A549 (cell line): ENCODE measurements at regions not wholly inside any gene's neighbourhood (a gene's known extent, or its start where the extent isn't known, plus 50 kb on each side); places are given as distances from the start of the nearest gene placed in this dataset.

Source experiments
- ATAC-seq, 2 experiments: fragments of 200-7000 bp in 1 of 2; fragments of >200 bp in 1 of 2; cut with Nextera tagmentation in 1 of 2; cut with Tn5 transposase in 1 of 2; 3 replicates each; pipeline versions ENCODE4 v1.8.0 to v1.9.1; 2018 to 2020; ENCODE audit warnings: mild to moderate bottlenecking in 1 of 2, moderate library complexity in 1 of 2
- CTCF ChIA-PET: fragments of 300-600 bp; sonication (Branson Sonifier 250); formaldehyde crosslinking; extraction: SDS; loops from one replicate; lab custom pipeline; 2021; ENCODE audit warnings: antibody characterized with exemption, inconsistent platforms; lab: Yijun Ruan, JAX
- POLR2A ChIA-PET: fragments of 350-600 bp; formaldehyde crosslinking; extraction: SDS; loops from one replicate; lab custom pipeline; 2021; ENCODE audit warnings: antibody characterized with exemption, inconsistent platforms; lab: Yijun Ruan, JAX
- DNase-seq, 2 experiments: peaks; one replicate each; pipeline versions ENCODE4 v3.0.0 to v3.0.0-alpha.2; 2011 to 2016; ENCODE audit warnings: low read depth in 1 of 2, low spot score in 1 of 2
- FAIRE-seq: peaks from 2 replicates; lab custom pipeline; 2011; peaks lifted over from hg19 to GRCh38; lab: Jason Lieb, UNC
- H3K27ac ChIP-seq, 2 experiments: fragments of >200 bp; sonication (Bioruptor Twin); formaldehyde crosslinking; 3 replicates each; pipeline ENCODE4 v1.5.1; 2016 to 2017
- H3K4me1 ChIP-seq: fragments of >200 bp; sonication (Bioruptor Twin); formaldehyde crosslinking; 3 replicates; pipeline ENCODE4 v1.6.1; 2016
- H3K4me2 ChIP-seq: fragments of >200 bp; sonication (Bioruptor Twin); formaldehyde crosslinking; 3 replicates; pipeline ENCODE4 v1.6.1; 2016
- H3K4me3 ChIP-seq: fragments of >200 bp; sonication (Bioruptor Twin); formaldehyde crosslinking; 3 replicates; pipeline ENCODE4 v1.5.1; 2016
- H3K9me3 ChIP-seq: fragments of >200 bp; sonication (Bioruptor Twin); formaldehyde crosslinking; 3 replicates; pipeline ENCODE4 v1.6.1; 2016
- BHLHE40 ChIP-seq: IDR thresholded peaks from 2 replicates; pipeline ENCODE4 v1.6.1; 2012; ENCODE audit warnings: low read depth, low read length, inconsistent platforms
- CEBPB ChIP-seq, 2 experiments: fragments of >200 bp in 1 of 2; sonication (Bioruptor Twin) in 1 of 2; formaldehyde crosslinking in 1 of 2; IDR thresholded peaks; 2 replicates each; pipeline ENCODE4 v1.6.1; 2012 to 2016
- EHF ChIP-seq: fragments of 250-450 bp; sonication (Bioruptor Pico); IDR thresholded peaks from 2 replicates; pipeline ENCODE4 v1.5.0; 2020; ENCODE audit warnings: mild to moderate bottlenecking
- ELK1 ChIP-seq: fragments of 150-350 bp; IDR thresholded peaks from 2 replicates; pipeline ENCODE4 v1.6.1; 2014; ENCODE audit warnings: low read depth, mild to moderate bottlenecking, low read length
- EP300 ChIP-seq, 2 experiments: fragments of >200 bp; sonication (Bioruptor Twin); formaldehyde crosslinking; IDR thresholded peaks; 2 replicates in 1 of 2; 3 replicates in 1 of 2; pipeline ENCODE4 v1.6.1; 2016 to 2017
- FOSB ChIP-seq: fragments of 250-450 bp; sonication (Bioruptor Pico); IDR thresholded peaks from 2 replicates; pipeline ENCODE4 v1.5.0; 2020; ENCODE audit warnings: mild to moderate bottlenecking, moderate library complexity
- FOSL2 ChIP-seq, 2 experiments: fragments of 450-650 bp in 1 of 2; fragments of >200 bp in 1 of 2; sonication (Bioruptor Twin) in 1 of 2; formaldehyde crosslinking; IDR thresholded peaks; 2 replicates each; pipeline versions ENCODE4 v1.5.0 to v1.6.1; 2016 to 2020; ENCODE audit warnings: mild to moderate bottlenecking in 1 of 2, moderate library complexity in 1 of 2
- HDAC2 ChIP-seq: fragments of 200-600 bp; sonication (generic); IDR thresholded peaks from 2 replicates; pipeline ENCODE4 v1.6.1; 2016
- HEYL ChIP-seq: fragments of 250-450 bp; sonication (Bioruptor Pico); IDR thresholded peaks from 2 replicates; pipeline ENCODE4 v1.8.0; 2021; ENCODE audit warnings: mild to moderate bottlenecking, moderate library complexity
- HOXB5 ChIP-seq: fragments of 250-450 bp; sonication (Bioruptor Pico); IDR thresholded peaks from 2 replicates; pipeline ENCODE4 v1.5.0; 2020; ENCODE audit warnings: mild to moderate bottlenecking, moderate library complexity
- MAFK ChIP-seq: fragments of 450-650 bp; IDR thresholded peaks from 2 replicates; pipeline ENCODE4 v1.6.1; 2014; ENCODE audit not compliant: partially characterized antibody
- MYC ChIP-seq: IDR thresholded peaks from 2 replicates; pipeline ENCODE4 v1.6.1; 2012; ENCODE audit warnings: mild to moderate bottlenecking, inconsistent platforms, low read length, improper control_type of control experiment, borderline replicate concordance
- NPAS2 ChIP-seq: fragments of 250-450 bp; sonication (Bioruptor Pico); IDR thresholded peaks from 2 replicates; pipeline ENCODE4 v1.8.0; 2022; ENCODE audit warnings: mild to moderate bottlenecking, moderate library complexity, borderline replicate concordance
- NR3C1 ChIP-seq: fragments of >200 bp; sonication (Bioruptor Twin); formaldehyde crosslinking; IDR thresholded peaks from 3 replicates; pipeline ENCODE4 v1.6.1; 2017
- PHF8 ChIP-seq: fragments of 200-600 bp; sonication (generic); IDR thresholded peaks from 2 replicates; pipeline ENCODE4 v1.6.1; 2016; ENCODE audit warnings: low read depth, mild to moderate bottlenecking, antibody characterized with exemption, moderate library complexity, borderline replicate concordance
- POLR2A ChIP-seq: IDR thresholded peaks from 2 replicates; pipeline ENCODE4 v1.6.1; 2012; ENCODE audit warnings: mild to moderate bottlenecking, low read length
- RAD21 ChIP-seq, 2 experiments: fragments of >200 bp in 1 of 2; sonication (Bioruptor Twin) in 1 of 2; formaldehyde crosslinking in 1 of 2; IDR thresholded peaks in 1 of 2; conservative IDR thresholded peaks in 1 of 2; 2 replicates in 1 of 2; 3 replicates in 1 of 2; pipeline ENCODE4 v1.6.1; 2012 to 2018; ENCODE audit warnings: inconsistent platforms in 1 of 2
- RARB ChIP-seq: fragments of 250-450 bp; sonication (Bioruptor Pico); IDR thresholded peaks from 2 replicates; pipeline ENCODE4 v1.8.0; 2021; ENCODE audit warnings: mild to moderate bottlenecking, moderate library complexity
- RCOR1 ChIP-seq: fragments of 150-350 bp; IDR thresholded peaks from 2 replicates; pipeline ENCODE4 v1.6.1; 2014; ENCODE audit warnings: antibody characterized with exemption, low read length, low read depth
- SMC3 ChIP-seq: fragments of >200 bp; sonication (Bioruptor Twin); formaldehyde crosslinking; IDR thresholded peaks from 3 replicates; pipeline ENCODE4 v1.6.1; 2018; ENCODE audit warnings: inconsistent platforms
- TFCP2L1 ChIP-seq: fragments of 250-450 bp; sonication (Bioruptor Pico); IDR thresholded peaks from 2 replicates; pipeline ENCODE4 v1.5.0; 2021; ENCODE audit warnings: mild to moderate bottlenecking
- USF2 ChIP-seq: fragments of 450-650 bp; IDR thresholded peaks from 2 replicates; pipeline ENCODE4 v1.6.1; 2014; ENCODE audit warnings: antibody characterized with exemption
- ZFP36 ChIP-seq: fragments of 450-650 bp; IDR thresholded peaks from 2 replicates; pipeline ENCODE4 v1.6.1; 2014; ENCODE audit warnings: borderline replicate concordance; ENCODE audit not compliant: partially characterized antibody
- WGBS: methylation state at CpG from one replicate; pipeline ENCODE4 v1.1.6; 2017; ENCODE audit errors: missing lambda C conversion rate; 5-methylcytosine and 5-hydroxymethylcytosine counted together

DNA sequence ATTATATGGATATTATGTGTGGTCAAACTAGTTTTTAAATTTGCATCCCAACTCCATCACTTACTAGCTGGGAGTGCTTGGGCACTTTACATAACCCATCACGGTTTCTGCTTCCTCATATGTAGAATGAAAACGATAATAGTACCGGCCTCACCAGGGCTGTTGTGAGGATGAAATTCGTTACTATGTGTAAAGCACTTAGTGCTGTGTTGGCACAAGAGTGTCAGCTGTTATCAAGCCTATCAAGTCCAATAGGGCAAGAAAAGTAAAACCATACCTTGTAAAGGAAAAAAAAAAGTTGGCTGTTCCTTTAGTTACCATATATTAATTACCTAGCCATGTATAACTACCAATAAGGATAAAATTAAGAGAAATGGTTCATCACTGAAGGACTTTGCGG lies 65.4 kb downstream of the TET3 start:
- FAIRE-seq = no peak

GRCh38 chr2:74051504-74051903 lies 66.8 kb downstream of the TET3 start:
- ATAC-seq = no peak
- Histone ChIP-seq H3K27ac (no peak overlapping the region), H3K4me2 (no peak overlapping the region), H3K9me3 (no peaks in the 10 kb centered on the region), H3K4me1 (no peaks in the 10 kb centered on the region)
- ChIA-PET POLR2A (interaction anchor here (0.6 kb wide), 1 partner anchor 33 kb away, joined by 3 read pairs; no protein-coding TSS in a partner anchor), CTCF (interaction anchor here (0.9 to 1.4 kb wide), 2 partner anchors 48 to 69 kb away, joined by 3 to 4 read pairs; no protein-coding TSS in a partner anchor)
- DNase-seq = no peak
- 97% methylated on average over 1 of the region's 1 CpG for WGBS
- no peak for FAIRE-seq
- TF ChIP-seq ZFP36 (no peak), ELK1 (no peak), MYC (no peak), HOXB5 (no peak), NPAS2 (no peak), RCOR1 (no peak), PHF8 (no peak), EHF (no peak), BHLHE40 (no peak), TFCP2L1 (CRISPR knock-in tag) (no peak), FOSL2 (IDR thresholded peaks at IDR 0.05) (no peak), FOSL2 (CRISPR knock-in tag; IDR thresholded peaks at IDR 0.05) (no peak), CEBPB (IDR thresholded peaks at IDR 0.05) (no peak), NR3C1 (no peak), HDAC2 (no peak), HEYL (CRISPR knock-in tag) (no peak), FOSB (no peak), USF2 (no peak)
- TF ChIP-seq, all 56 proteins: peak for 0
- H3K4me3 ChIP-seq = no peak overlapping the region

More for the DNA sequence above, 65.4 kb downstream of the TET3 start:
- DNase-seq = no peak
- Histone ChIP-seq H3K9me3 (no peaks in the 10 kb centered on the region), H3K4me3 (no peak overlapping the region), H3K27ac (no peak overlapping the region), H3K4me2 (no peak overlapping the region), H3K4me1 (no peaks in the 10 kb centered on the region)
- no peak for ATAC-seq
- TF ChIP-seq RAD21 (conservative IDR thresholded peaks at IDR 0.05 in 1 of 2, IDR thresholded peaks at IDR 0.05 in 1 of 2) (no peak), SMC3 (no peak), POLR2A (no peak), RARB (no peak), EP300 (IDR thresholded peaks at IDR 0.05) (no peak)
- ChIA-PET POLR2A (no interaction called here), CTCF (interaction anchor here (0.9 to 1.4 kb wide), 4 partner anchors 16 to 97 kb away, joined by 3 to 4 read pairs (median 3); no protein-coding TSS in a partner anchor)
- 98% methylated on average over 5 of the region's 5 CpGs for WGBS

- Histone ChIP-seq H3K4me1 (no peaks in the 10 kb centered on the region), H3K27ac (no peak overlapping the region), H3K4me2 (no peak overlapping the region), H3K9me3 (no peaks in the 10 kb centered on the region), H3K4me3 (no peak overlapping the region)
- DNase-seq (no peak), ATAC-seq (no peak), FAIRE-seq (no peak)
- peak; percentile 87 for TF ChIP-seq MAFK
- TF ChIP-seq PHF8 = no peak
- WGBS = 94% methylated on average over 8 of the region's 8 CpGs
- ChIA-PET POLR2A (no interaction called here), CTCF (interaction anchor here (1.4 kb wide), 1 partner anchor 15 kb away, joined by 5 read pairs; no protein-coding TSS in a partner anchor)
Measured at GRCh38 chr2:74052732-74053710, 68.3 kb downstream of the TET3 start.
